GM12873 (cell line): ENCODE measurements at regions not wholly inside any gene's neighbourhood (a gene's known extent, or its start where the extent isn't known, plus 50 kb on each side); places are given as distances from the start of the nearest gene placed in this dataset.

ENCODE experiments used
- TF ChIP-seq, protein P1 (sequence below): IDR thresholded peaks from 2 replicates; pipeline ENCODE4 v1.5.1; 2012; ENCODE audit warnings: low read depth, mild to moderate bottlenecking, moderate library complexity, low read length, control low read depth; ENCODE audit not compliant: insufficient read depth; ENCODE audit errors: missing control alignments

DNA sequence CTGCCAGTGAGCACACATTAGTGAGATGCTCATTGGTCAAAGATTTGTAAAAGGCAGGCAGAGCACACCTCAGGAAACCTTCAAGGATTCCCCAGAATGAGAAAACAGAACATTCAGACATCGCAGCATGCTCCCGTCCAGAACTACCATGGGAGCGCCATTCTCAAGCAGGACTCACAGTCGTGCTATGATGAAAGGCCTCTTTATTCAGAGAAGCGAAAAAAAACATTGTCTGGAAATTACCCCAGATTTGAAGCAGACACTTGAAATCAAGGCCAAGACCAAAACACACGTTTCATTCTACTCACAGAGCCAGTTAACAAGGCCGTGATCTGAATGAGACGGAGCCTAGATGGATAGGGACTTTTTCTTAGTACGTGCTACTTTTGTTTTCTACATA is 961.8 kb upstream of the TENM3 start:
- TF ChIP-seq, protein P1, sequence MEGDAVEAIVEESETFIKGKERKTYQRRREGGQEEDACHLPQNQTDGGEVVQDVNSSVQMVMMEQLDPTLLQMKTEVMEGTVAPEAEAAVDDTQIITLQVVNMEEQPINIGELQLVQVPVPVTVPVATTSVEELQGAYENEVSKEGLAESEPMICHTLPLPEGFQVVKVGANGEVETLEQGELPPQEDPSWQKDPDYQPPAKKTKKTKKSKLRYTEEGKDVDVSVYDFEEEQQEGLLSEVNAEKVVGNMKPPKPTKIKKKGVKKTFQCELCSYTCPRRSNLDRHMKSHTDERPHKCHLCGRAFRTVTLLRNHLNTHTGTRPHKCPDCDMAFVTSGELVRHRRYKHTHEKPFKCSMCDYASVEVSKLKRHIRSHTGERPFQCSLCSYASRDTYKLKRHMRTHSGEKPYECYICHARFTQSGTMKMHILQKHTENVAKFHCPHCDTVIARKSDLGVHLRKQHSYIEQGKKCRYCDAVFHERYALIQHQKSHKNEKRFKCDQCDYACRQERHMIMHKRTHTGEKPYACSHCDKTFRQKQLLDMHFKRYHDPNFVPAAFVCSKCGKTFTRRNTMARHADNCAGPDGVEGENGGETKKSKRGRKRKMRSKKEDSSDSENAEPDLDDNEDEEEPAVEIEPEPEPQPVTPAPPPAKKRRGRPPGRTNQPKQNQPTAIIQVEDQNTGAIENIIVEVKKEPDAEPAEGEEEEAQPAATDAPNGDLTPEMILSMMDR: no peak

DNA sequence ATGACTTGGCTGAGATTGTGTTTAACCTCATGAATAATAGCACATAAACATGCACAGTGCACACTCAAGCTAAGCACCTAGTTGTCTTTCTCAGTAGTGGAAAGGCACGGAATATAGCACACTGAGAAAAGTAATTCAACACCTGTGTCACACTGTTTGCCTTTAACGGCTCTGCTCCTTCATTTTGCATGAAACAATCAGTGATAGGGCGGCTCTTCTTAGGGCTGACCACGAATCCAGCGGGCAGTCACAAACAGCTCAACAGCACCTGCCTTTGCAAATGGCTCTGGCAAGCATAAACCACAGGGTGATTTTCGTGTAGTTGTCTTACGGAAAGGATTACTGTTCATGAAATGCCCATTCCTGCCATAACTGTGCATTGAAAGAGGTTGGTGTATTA is 954.0 kb upstream of the TENM3 start:
- TF ChIP-seq, protein P1: no peak

DNA sequence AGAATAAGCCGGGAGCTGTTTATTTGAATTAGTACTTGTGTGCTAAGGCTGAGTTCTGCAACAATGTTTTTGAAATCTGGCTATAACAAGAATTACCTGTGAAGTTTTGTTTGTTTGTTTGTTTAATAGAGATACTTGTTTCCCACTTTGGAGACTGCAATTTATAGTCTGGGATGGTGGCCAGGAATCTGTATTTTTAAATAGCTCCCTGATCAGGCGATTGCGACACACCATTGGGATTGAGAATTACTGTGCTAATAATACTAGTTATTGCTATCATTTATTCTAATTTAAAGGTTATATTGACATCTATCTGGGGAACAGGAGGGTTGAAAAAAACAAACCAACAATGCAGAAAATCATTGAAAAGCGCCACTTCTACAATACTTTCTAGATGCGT is 951.6 kb upstream of the TENM3 start:
- TF ChIP-seq, protein P1: no peak

DNA sequence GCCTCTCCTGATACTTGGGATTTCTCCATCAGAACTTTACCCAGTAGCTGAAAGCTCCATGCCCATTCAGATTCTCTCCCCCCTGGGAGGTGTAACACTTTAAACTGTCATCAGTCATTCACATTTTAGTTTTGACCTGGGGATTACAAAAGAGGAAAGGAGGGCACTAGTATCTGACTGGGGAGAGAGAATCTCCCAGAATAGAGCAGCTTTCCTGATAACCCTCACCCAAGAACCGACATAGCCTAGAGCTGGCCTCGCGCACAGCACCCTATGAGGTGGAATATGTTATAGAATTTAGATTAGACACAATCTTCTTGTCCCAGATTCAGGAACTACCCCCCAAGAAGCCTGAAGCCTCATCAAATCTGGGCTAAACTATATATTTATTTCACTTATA is 950.2 kb upstream of the TENM3 start:
- TF ChIP-seq, protein P1: no peak

DNA sequence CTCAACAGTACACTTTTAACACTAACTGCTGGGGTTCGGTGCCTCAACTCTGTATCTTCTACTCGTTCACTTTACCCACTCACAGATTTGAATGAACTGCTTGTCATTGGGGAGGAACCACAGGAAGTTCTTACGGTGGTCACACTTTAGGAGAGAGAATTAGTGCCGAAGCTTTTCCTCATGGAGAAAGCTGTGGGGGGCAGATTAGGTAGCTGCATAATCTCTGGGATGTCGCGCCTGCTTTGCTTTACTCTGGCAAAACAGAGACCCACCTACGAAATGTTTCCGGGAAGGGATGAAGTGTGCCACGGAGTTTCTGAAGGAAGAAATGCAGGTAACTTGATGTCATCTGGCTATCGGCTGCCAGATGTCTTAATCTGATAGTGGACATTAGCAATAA is 949.7 kb upstream of the TENM3 start:
- TF ChIP-seq, protein P1: no peak

DNA sequence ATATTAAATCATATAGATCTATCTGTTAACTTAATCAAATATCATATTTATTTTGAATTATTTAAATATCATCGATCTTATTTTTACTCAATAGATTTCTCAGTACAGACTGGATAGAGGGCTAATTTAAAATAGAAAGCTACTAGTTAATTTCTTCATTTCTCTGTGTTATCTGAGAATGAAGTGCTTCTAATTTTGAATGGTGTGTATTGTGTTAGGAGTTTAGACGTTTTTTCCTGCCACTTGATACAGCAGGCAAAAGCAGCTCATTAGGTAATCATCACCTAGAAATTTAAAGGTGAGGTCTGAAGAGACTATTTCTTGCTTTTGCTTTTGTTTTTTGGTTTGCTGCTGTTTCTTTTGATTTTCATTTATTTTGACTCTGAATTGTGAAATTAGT is 948.8 kb upstream of the TENM3 start:
- TF ChIP-seq, protein P1: no peak

DNA sequence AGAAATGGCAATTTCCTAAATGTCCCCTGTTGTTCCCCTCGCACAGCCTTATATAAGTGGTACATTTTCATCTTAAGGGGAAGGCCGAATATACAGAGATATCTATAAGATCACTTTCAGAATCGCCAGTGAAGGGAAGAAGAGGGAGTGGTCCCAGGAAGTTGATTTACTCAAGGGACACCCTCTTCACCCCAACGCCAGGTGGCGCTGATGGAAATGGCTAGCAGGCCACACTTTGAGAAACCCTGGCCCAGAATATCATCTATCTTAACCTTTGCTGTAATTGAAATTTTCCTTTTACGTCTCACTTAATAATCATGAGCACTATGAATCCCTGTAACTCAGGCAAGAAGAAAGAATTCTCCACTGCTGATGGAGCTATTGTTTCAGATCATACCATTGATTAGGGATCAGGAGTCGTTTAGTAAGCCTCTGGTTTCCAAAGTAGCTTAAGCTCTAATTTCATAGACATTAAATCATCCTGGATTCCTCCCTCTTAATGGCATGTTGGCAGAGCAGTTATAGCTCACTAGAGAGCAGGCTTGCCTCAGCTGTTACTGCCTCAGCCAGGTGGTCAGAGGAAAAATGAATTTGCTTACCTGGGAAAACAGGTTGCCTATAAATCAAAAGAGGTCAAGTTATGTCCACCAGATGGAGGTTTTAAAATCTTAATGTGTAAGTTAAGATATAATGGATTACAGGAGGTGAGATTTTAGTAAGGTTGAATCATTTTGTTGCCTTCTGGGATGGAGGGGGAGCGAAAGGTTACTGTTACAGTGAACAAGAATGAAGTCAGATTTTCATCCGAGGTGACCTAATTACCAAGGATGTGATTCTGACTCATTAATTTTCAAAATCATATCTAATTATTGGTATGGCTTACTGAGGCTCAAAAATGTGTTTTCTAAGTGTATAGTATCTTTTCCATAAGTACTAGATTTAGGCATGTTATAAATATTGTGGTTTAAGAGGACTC is 941.2 kb upstream of the TENM3 start:
- TF ChIP-seq, protein P1: peak; percentile 69
